ENCODE measurements at regions not wholly inside any gene's neighbourhood (a gene's known extent, or its start where the extent isn't known, plus 50 kb on each side); places are given as distances from the start of the nearest gene placed in this dataset.

DNA sequence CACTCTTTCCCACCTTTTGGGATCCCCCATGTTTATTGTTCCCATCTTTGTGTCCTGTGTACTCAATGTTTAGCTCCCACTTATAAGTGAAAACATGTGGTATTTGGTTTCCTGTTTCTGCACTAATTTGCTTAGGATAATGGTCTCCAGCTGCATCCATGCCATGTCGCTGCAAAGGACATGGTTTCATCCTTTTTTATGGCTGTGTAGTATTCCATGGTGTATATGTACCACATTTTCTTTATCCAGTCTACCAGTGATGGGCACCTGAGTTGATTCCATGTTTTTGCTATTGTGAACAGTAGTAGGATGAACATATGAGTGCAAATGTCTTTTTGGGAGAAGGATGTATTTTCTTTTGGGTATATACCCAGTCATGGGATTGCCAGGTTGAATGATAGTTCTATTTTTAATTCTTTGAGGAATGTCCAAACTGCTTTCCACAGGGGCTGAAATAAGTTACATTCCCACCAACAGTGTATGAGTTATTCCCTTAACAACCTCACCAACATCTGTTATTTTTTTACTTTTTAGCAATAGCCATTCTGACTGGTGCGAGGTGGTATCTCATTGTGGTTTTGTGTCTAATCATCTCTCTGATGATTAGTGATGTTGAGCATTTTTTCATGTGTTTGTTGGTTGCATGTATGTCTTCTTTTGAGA, 55.7 kb upstream of the MEDAG start:
- no peaks in the 10 kb centered on the region for H3K36me3 ChIP-seq
- peaks cover 20% of the 10 kb centered on the region for H3K9me3 ChIP-seq (replicated peaks)
- no peaks in the 10 kb centered on the region for H3K4me1 ChIP-seq
- no peak for TF ChIP-seq CTCF (IDR thresholded peaks at IDR 0.05; ENCODE audit: borderline replicate concordance)
- H3K4me3 ChIP-seq, result no peak overlapping the region
- intact Hi-C loops (cut with micrococcal nuclease), result no loop called here
- no peak for DNase-seq
- H3K27me3 ChIP-seq (ENCODE audit: low read depth), result peaks cover 5% of the 10 kb centered on the region
- H3K27ac ChIP-seq (replicated peaks), result no peak overlapping the region

GRCh38 chr13:30850867-30851211, 55.2 kb upstream of the MEDAG start:
- DNase-seq, result no peak
- peaks cover 20% of the 10 kb centered on the region for H3K9me3 ChIP-seq (replicated peaks)
- H3K27ac ChIP-seq (replicated peaks), result no peak overlapping the region
- no peak for TF ChIP-seq CTCF (IDR thresholded peaks at IDR 0.05; ENCODE audit: borderline replicate concordance)
- intact Hi-C loops (cut with micrococcal nuclease), result no loop called here
- H3K4me1 ChIP-seq, result no peaks in the 10 kb centered on the region
- H3K4me3 ChIP-seq, result no peak overlapping the region
- H3K36me3 ChIP-seq, result no peaks in the 10 kb centered on the region
- peaks cover 5% of the 10 kb centered on the region for H3K27me3 ChIP-seq (ENCODE audit: low read depth)

- Histone ChIP-seq H3K9me3 (replicated peaks) (peaks cover 12% of the 10 kb centered on the region), H3K27me3 (ENCODE audit: low read depth) (peaks cover 5% of the 10 kb centered on the region), H3K4me1 (no peaks in the 10 kb centered on the region), H3K27ac (replicated peaks) (no peak overlapping the region), H3K4me3 (no peak overlapping the region), H3K36me3 (no peaks in the 10 kb centered on the region)
- intact Hi-C loops (cut with micrococcal nuclease), result no loop called here
- TF ChIP-seq CTCF (IDR thresholded peaks at IDR 0.05; ENCODE audit: borderline replicate concordance), result no peak
- DNase-seq, result no peak
These were observed 54.4 kb upstream of the MEDAG start for GRCh38 chr13:30851697-30852096.

GRCh38 chr13:30855569-30855968, 50.5 kb upstream of the MEDAG start:
- intact Hi-C loops (cut with micrococcal nuclease), result no loop called here
- Histone ChIP-seq H3K4me3 (no peak overlapping the region), H3K36me3 (no peaks in the 10 kb centered on the region), H3K4me1 (no peaks in the 10 kb centered on the region), H3K27me3 (ENCODE audit: low read depth) (peaks cover 5% of the 10 kb centered on the region), H3K9me3 (replicated peaks) (peaks cover 10% of the 10 kb centered on the region), H3K27ac (replicated peaks) (no peak overlapping the region)
- TF ChIP-seq CTCF (IDR thresholded peaks at IDR 0.05; ENCODE audit: borderline replicate concordance), result no peak
- DNase-seq, result no peak

DNA sequence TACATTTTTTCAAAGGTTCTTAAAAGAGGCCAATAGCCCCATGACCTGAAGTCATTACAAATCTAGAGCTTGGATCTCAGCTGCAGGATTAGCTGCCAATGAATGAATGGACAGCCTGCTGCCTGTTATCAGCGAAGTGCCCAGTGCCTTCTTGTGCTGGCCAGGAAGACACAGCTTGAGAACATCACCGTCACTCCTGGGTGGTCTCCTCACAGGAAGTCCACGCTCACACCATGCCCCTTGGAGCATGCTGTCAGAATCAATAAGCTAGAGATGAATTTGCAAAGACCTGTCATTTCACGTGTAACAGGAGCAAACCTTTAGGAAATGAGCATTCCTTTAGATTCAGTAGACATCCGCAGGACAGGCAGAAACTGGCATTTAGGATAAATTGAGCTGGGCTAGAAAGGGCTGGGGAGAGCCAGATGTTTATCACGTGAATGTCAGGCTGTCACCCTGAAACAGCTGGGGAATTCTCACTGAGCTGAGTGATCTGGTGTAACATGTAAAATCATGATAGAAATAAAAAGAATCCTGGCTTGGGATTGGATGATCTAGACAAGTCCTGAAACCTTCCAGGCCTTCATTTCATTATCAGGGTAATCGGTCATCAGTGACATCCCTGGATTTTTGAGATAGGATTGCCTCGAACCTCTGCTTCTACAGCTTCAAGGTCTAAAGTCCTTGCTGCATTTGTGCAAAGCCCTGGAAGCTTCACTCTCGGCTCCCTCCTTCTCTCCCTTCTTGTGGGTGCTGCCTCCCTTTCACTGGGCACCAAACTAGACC, 49.9 kb upstream of the MEDAG start:
- no peak for TF ChIP-seq CTCF (IDR thresholded peaks at IDR 0.05; ENCODE audit: borderline replicate concordance)
- Histone ChIP-seq H3K36me3 (no peaks in the 10 kb centered on the region), H3K27ac (replicated peaks) (no peak overlapping the region), H3K4me1 (no peaks in the 10 kb centered on the region), H3K27me3 (ENCODE audit: low read depth) (peaks cover 5% of the 10 kb centered on the region), H3K9me3 (replicated peaks) (peaks cover 10% of the 10 kb centered on the region), H3K4me3 (no peak overlapping the region)
- DNase-seq, result no peak
- intact Hi-C loops (cut with micrococcal nuclease), result no loop called here
